OCI-LY1 (cell line): ENCODE measurements at regions not wholly inside any gene's neighbourhood (a gene's known extent, or its start where the extent isn't known, plus 50 kb on each side); places are given as distances from the start of the nearest gene placed in this dataset.

ENCODE experiments used
- H2AFZ ChIP-seq: fragments of 200-600 bp; sonication (generic), shearing (Covaris generic); 2 replicates; pipeline ENCODE4 v1.6.0; 2014; ENCODE audit warnings: antibody characterized with exemption, mild to moderate bottlenecking, low read length
- H3F3A ChIP-seq: fragments of 200-600 bp; sonication (generic), shearing (Covaris generic); 2 replicates; pipeline ENCODE4 v1.6.0; 2014; ENCODE audit warnings: mild to moderate bottlenecking, antibody characterized with exemption, low read length, moderate library complexity; ENCODE audit not compliant: insufficient read depth
- H3K27ac ChIP-seq: fragments of 200-600 bp; sonication (generic); 2 replicates; pipeline ENCODE4 v1.5.1; 2014; ENCODE audit warnings: low read length, mixed run types, mild to moderate bottlenecking, low read depth; ENCODE audit not compliant: poor library complexity, severe bottlenecking
- H3K27me3 ChIP-seq: fragments of 200-600 bp; sonication (generic); 2 replicates; pipeline ENCODE4 v1.6.0; 2014; ENCODE audit warnings: antibody characterized with exemption, mild to moderate bottlenecking, low read length, moderate library complexity; ENCODE audit not compliant: insufficient read depth
- H3K36me3 ChIP-seq: fragments of 200-600 bp; sonication (generic); 2 replicates; pipeline ENCODE4 v1.6.1; 2014; ENCODE audit warnings: mild to moderate bottlenecking, antibody characterized with exemption, low read length, moderate library complexity, mixed read lengths; ENCODE audit not compliant: insufficient read depth
- H3K4me1 ChIP-seq: fragments of 200-600 bp; sonication (generic); 2 replicates; pipeline ENCODE4 v1.5.1; 2014; ENCODE audit warnings: mild to moderate bottlenecking, low read length, moderate library complexity; ENCODE audit not compliant: insufficient read depth, severe bottlenecking
- H3K4me2 ChIP-seq: fragments of 200-600 bp; sonication (generic), shearing (Covaris generic); 2 replicates; pipeline ENCODE4 v1.6.1; 2014; ENCODE audit warnings: low read length
- H3K4me3 ChIP-seq: fragments of 200-600 bp; sonication (generic); 2 replicates; pipeline ENCODE4 v1.5.1; 2014; ENCODE audit warnings: low read length, low read depth, mild to moderate bottlenecking, mixed read lengths; ENCODE audit not compliant: poor library complexity, severe bottlenecking
- H3K79me2 ChIP-seq: fragments of 200-600 bp; shearing (Covaris generic); 2 replicates; pipeline ENCODE4 v1.6.1; 2016; ENCODE audit warnings: mixed run types, low read length, mixed read lengths; ENCODE audit not compliant: insufficient read depth
- H3K9ac ChIP-seq: fragments of 200-600 bp; sonication (generic), shearing (Covaris generic); 2 replicates; pipeline ENCODE4 v1.6.1; 2014; ENCODE audit warnings: mild to moderate bottlenecking, low read length, mixed read lengths
- H3K9me2 ChIP-seq: fragments of 200-600 bp; sonication (generic), shearing (Covaris generic); 2 replicates; pipeline ENCODE4 v1.6.1; 2014; ENCODE audit warnings: low read depth, mild to moderate bottlenecking, low read length, mixed read lengths
- H3K9me3 ChIP-seq: fragments of 200-600 bp; shearing (Covaris generic); 2 replicates; pipeline ENCODE4 v1.6.1; 2014; ENCODE audit warnings: low read length, mixed read lengths
- H4K20me1 ChIP-seq: fragments of 200-600 bp; sonication (generic), shearing (Covaris generic); 2 replicates; pipeline ENCODE4 v1.6.0; 2016; ENCODE audit warnings: mild to moderate bottlenecking, low read length; ENCODE audit not compliant: insufficient read depth
- EZH2 ChIP-seq: fragments of 200-600 bp; sonication (generic), shearing (Covaris generic); IDR thresholded peaks from 2 replicates; pipeline ENCODE4 v1.8.0; 2017; ENCODE audit warnings: borderline replicate concordance, mixed run types, mild to moderate bottlenecking, antibody characterized with exemption, low read length, moderate library complexity, mixed read lengths
- TF ChIP-seq, protein P1 (sequence below): fragments of 200-600 bp; sonication (generic), shearing (Covaris generic); IDR thresholded peaks from 2 replicates; pipeline ENCODE4 v1.5.1; 2017; ENCODE audit warnings: mild to moderate bottlenecking, antibody characterized with exemption, low read length, moderate library complexity, mixed read lengths

DNA sequence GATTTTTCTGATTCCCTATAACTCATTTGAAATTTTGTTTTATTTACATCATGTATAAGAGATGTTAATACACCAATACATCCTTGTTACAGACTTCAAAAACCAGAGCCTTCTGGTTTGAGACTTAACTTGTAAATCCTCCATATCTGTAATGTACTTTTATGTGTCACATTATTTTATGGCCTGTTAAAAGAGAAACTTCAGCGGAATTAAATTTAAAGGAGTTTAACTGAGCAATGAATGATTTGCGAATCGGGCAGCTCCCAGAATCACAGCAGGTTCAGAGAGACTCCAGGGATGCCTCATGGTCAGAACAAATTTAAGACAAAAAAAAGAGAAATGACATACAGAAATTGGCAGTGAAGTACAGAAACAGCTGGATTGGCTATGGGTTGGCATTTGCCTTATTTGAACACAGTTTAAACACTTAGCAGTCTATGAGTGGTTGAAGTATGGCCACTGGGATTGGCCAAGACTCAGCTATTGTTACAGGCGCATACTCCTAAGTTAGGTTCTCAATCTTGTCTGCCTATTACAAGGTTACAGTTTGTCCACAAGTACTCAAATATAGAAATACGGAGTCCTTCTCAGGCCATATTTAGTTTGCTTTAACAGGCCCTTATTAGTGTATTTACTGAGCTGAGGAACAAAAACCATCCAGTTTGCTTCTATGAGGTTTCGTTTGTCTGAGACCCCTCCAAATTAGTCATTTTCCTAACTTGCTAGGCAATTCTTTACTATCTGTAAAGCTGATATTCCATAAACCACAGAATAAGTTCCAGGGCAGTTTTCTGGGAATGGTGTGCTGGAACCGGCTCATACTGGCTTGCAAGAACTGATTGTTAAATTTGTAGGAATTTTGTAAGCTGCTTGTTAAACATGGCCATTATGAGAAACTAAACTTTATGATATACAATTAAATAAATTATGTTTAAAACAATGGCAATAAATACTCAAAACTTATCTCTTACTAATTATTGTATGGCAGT is 56.2 kb upstream of the WDR26 start:
- Histone ChIP-seq H3K4me2 (no peak overlapping the region), H3K36me3 (no peaks in the 10 kb centered on the region)

DNA sequence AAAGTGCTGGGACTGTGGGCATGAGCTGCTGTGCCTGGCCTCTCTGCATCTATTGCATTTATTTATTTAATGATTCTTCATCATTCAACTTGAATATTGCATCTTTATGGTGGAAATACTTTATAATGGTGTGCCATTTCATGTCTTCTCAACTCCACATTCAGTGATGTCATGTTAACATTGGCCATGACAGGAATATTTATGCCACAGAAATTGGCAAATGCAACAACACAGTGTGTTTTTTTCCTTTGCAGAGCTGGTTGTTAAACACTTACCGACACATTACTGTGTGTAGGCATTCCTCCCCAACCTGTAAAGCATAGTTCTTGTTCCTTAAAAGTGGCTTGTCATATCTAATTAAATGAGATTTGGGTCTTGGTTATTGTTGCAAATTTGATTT is 57.4 kb upstream of the WDR26 start:
- H3K9ac ChIP-seq = no peak overlapping the region
- TF ChIP-seq, protein P1, sequence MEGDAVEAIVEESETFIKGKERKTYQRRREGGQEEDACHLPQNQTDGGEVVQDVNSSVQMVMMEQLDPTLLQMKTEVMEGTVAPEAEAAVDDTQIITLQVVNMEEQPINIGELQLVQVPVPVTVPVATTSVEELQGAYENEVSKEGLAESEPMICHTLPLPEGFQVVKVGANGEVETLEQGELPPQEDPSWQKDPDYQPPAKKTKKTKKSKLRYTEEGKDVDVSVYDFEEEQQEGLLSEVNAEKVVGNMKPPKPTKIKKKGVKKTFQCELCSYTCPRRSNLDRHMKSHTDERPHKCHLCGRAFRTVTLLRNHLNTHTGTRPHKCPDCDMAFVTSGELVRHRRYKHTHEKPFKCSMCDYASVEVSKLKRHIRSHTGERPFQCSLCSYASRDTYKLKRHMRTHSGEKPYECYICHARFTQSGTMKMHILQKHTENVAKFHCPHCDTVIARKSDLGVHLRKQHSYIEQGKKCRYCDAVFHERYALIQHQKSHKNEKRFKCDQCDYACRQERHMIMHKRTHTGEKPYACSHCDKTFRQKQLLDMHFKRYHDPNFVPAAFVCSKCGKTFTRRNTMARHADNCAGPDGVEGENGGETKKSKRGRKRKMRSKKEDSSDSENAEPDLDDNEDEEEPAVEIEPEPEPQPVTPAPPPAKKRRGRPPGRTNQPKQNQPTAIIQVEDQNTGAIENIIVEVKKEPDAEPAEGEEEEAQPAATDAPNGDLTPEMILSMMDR = no peak
- no peak for TF ChIP-seq EZH2

More for the DNA sequence above, 56.2 kb upstream of the WDR26 start:
- Histone ChIP-seq H3K79me2 (no peaks in the 10 kb centered on the region), H2AFZ (no peak overlapping the region), H3K9me3 (no peaks in the 10 kb centered on the region), H3K4me1 (no peaks in the 10 kb centered on the region), H3K4me3 (no peak overlapping the region), H3K27ac (no peak overlapping the region), H3K9me2 (no peaks in the 10 kb centered on the region), H3K9ac (no peak overlapping the region), H3K27me3 (no peaks in the 10 kb centered on the region), H3F3A (no peaks in the 10 kb centered on the region), H4K20me1 (no peaks in the 10 kb centered on the region)
- TF ChIP-seq, protein P1 = no peak
- TF ChIP-seq EZH2 = no peak

DNA sequence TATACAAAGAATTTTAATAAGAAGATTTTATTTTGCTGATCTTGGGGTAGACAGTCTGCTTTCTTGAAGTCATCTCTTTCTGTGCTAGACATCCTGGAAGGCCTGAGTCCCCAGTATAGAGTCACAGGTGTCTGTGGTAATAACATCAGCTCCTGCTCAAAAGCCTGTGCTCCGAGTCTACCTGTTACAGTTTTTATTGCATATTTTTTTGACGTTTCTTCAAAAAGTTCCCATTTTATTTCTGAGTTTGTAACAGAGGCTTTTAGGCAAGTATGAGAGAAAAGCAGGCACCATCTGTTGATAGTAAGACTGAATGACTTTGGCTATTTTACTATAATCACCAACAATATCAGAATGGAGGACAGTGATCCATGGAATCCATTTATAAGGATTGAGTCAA is 58.0 kb upstream of the WDR26 start:
- no peaks in the 10 kb centered on the region for H3F3A ChIP-seq
- no peaks in the 10 kb centered on the region; the same call in 1 of the 2 replicates for H3K27me3 ChIP-seq
- no peak overlapping the region for H3K9ac ChIP-seq
- TF ChIP-seq, protein P1 = no peak
- TF ChIP-seq EZH2 = no peak
- H3K4me1 ChIP-seq = no peaks in the 10 kb centered on the region
- no peaks in the 10 kb centered on the region for H4K20me1 ChIP-seq
- no peaks in the 10 kb centered on the region for H3K36me3 ChIP-seq
- no peak overlapping the region for H2AFZ ChIP-seq
- H3K79me2 ChIP-seq = no peaks in the 10 kb centered on the region
- H3K27ac ChIP-seq = no peak overlapping the region
- no peak overlapping the region for H3K4me2 ChIP-seq
- peaks cover 4% of the 10 kb centered on the region; the same call in 1 of the 2 replicates for H3K9me3 ChIP-seq
- no peaks in the 10 kb centered on the region for H3K9me2 ChIP-seq
- no peak overlapping the region for H3K4me3 ChIP-seq

More for the DNA sequence above, 57.4 kb upstream of the WDR26 start:
- no peaks in the 10 kb centered on the region for H3K4me1 ChIP-seq
- H3K27me3 ChIP-seq = no peaks in the 10 kb centered on the region; the same call in 1 of the 2 replicates
- H3K9me2 ChIP-seq = no peaks in the 10 kb centered on the region
- no peaks in the 10 kb centered on the region for H3K36me3 ChIP-seq
- H4K20me1 ChIP-seq = no peaks in the 10 kb centered on the region
- H2AFZ ChIP-seq = no peak overlapping the region
- no peaks in the 10 kb centered on the region for H3F3A ChIP-seq
- peaks cover 4% of the 10 kb centered on the region; the same call in 1 of the 2 replicates for H3K9me3 ChIP-seq
- no peak overlapping the region for H3K4me3 ChIP-seq
- no peaks in the 10 kb centered on the region for H3K79me2 ChIP-seq
- H3K4me2 ChIP-seq = no peak overlapping the region
- no peak overlapping the region for H3K27ac ChIP-seq
